ENCODE measurements at regions not wholly inside any gene's neighbourhood (a gene's known extent, or its start where the extent isn't known, plus 50 kb on each side); places are given as distances from the start of the nearest gene placed in this dataset.
"Not testable (repeated sequence)": the region's sequence is repeated elsewhere in the genome, so short reads cannot be mapped to it uniquely, and the experiment has no call there.

GRCh38 chr6:74170550-74170949, 474.5 kb downstream of the CD109 start:
- H4K20me1 ChIP-seq (ENCODE audit: insufficient read depth); H3K27me3 ChIP-seq (ENCODE audit: insufficient read depth, low read depth, low read length); H3K27ac ChIP-seq (ENCODE audit: low read length); H3K9me3 ChIP-seq (ENCODE audit: low read length); H3K9me2 ChIP-seq (ENCODE audit: insufficient read depth, low read length); H3K79me2 ChIP-seq (replicated peaks; ENCODE audit: insufficient read depth, low read length); H3K9ac ChIP-seq (ENCODE audit: low read length); H3K4me3 ChIP-seq (ENCODE audit: low read length); H3F3A ChIP-seq (ENCODE audit: insufficient read depth, low read length, poor library complexity, severe bottlenecking); H3K4me2 ChIP-seq (ENCODE audit: low read length); H2AFZ ChIP-seq (ENCODE audit: low read depth, low read length); H3K36me3 ChIP-seq (ENCODE audit: insufficient read depth, low read length): not testable (repeated sequence)

GRCh38 chr6:74170118-74170517, 474.1 kb downstream of the CD109 start:
- Histone ChIP-seq H3K79me2 (replicated peaks; ENCODE audit: insufficient read depth, low read length) (no peaks in the 10 kb centered on the region), H3K4me3 (ENCODE audit: low read length) (no peak overlapping the region), H3K9me3 (ENCODE audit: low read length) (no peaks in the 10 kb centered on the region), H3F3A (ENCODE audit: insufficient read depth, low read length, poor library complexity, severe bottlenecking) (no peaks in the 10 kb centered on the region), H3K4me2 (ENCODE audit: low read length) (no peak overlapping the region), H3K9ac (ENCODE audit: low read length) (no peak overlapping the region), H3K36me3 (ENCODE audit: insufficient read depth, low read length) (no peaks in the 10 kb centered on the region), H3K27me3 (ENCODE audit: insufficient read depth, low read depth, low read length) (no peaks in the 10 kb centered on the region), H3K9me2 (ENCODE audit: insufficient read depth, low read length) (no peaks in the 10 kb centered on the region), H4K20me1 (ENCODE audit: insufficient read depth) (no peaks in the 10 kb centered on the region), H3K27ac (ENCODE audit: low read length) (no peak overlapping the region), H2AFZ (ENCODE audit: low read depth, low read length) (no peak overlapping the region)
- TF ChIP-seq REST (IDR thresholded peaks at IDR 0.05; ENCODE audit: borderline replicate concordance) (no peak), EP300 (conservative IDR thresholded peaks at IDR 0.05; ENCODE audit: poor library complexity, severe bottlenecking) (no peak)

GRCh38 chr6:74167976-74168375, 472.0 kb downstream of the CD109 start:
- Histone ChIP-seq H3K9me3 (ENCODE audit: low read length) (no peaks in the 10 kb centered on the region), H3K9me2 (ENCODE audit: insufficient read depth, low read length) (no peaks in the 10 kb centered on the region), H3K27me3 (ENCODE audit: insufficient read depth, low read depth, low read length) (no peaks in the 10 kb centered on the region), H3K4me3 (ENCODE audit: low read length) (no peak overlapping the region), H3K36me3 (ENCODE audit: insufficient read depth, low read length) (no peaks in the 10 kb centered on the region), H2AFZ (ENCODE audit: low read depth, low read length) (no peak overlapping the region), H3K79me2 (replicated peaks; ENCODE audit: insufficient read depth, low read length) (no peaks in the 10 kb centered on the region), H3K9ac (ENCODE audit: low read length) (no peak overlapping the region), H3K4me2 (ENCODE audit: low read length) (no peak overlapping the region), H3F3A (ENCODE audit: insufficient read depth, low read length, poor library complexity, severe bottlenecking) (no peaks in the 10 kb centered on the region), H3K27ac (ENCODE audit: low read length) (no peak overlapping the region), H4K20me1 (ENCODE audit: insufficient read depth) (no peaks in the 10 kb centered on the region)
- TF ChIP-seq RAD21 (conservative IDR thresholded peaks at IDR 0.05) (no peak), SMC3 (conservative IDR thresholded peaks at IDR 0.05; ENCODE audit: poor library complexity) (no peak), CTCF (IDR thresholded peaks at IDR 0.05; ENCODE audit: poor library complexity, severe bottlenecking) (no peak), REST (IDR thresholded peaks at IDR 0.05; ENCODE audit: borderline replicate concordance) (no peak), POLR2AphosphoS5 (IDR thresholded peaks at IDR 0.05) (no peak), EZH2 (IDR thresholded peaks at IDR 0.05; ENCODE audit: borderline replicate concordance, insufficient read depth, low read length, poor library complexity, severe bottlenecking) (no peak), MXI1 (conservative IDR thresholded peaks at IDR 0.05; ENCODE audit: poor library complexity, severe bottlenecking) (no peak), TAF1 (IDR thresholded peaks at IDR 0.05; ENCODE audit: low read depth) (no peak), EP300 (conservative IDR thresholded peaks at IDR 0.05; ENCODE audit: poor library complexity, severe bottlenecking) (no peak)

All from neural cell (in vitro differentiated cells).